GM23338 (cell line): ENCODE measurements at regions not wholly inside any gene's neighbourhood (a gene's known extent, or its start where the extent isn't known, plus 50 kb on each side); places are given as distances from the start of the nearest gene placed in this dataset.

Experiments
- ATAC-seq: fragments of 200-7000 bp; cut with Tn5 transposase; 3 replicates; pipeline ENCODE4 v1.9.1; 2020
- DNase-seq: peaks from one replicate; pipeline ENCODE4 v3.0.0-alpha.2; 2015; ENCODE audit warnings: low spot score
- H2AFZ ChIP-seq: fragments of 200-600 bp; sonication (generic); 2 replicates; pipeline ENCODE4 v1.8.0; 2016; ENCODE audit warnings: antibody characterized with exemption, mild to moderate bottlenecking, moderate library complexity
- H3F3A ChIP-seq: fragments of 200-600 bp; sonication (generic); replicated peaks from 2 replicates; pipeline ENCODE4 v1.8.0; 2017; ENCODE audit warnings: antibody characterized with exemption, mixed run types, low read depth
- H3K27ac ChIP-seq: fragments of 200-600 bp; sonication (generic); 2 replicates; pipeline ENCODE4 v1.6.1; 2016; ENCODE audit warnings: low read depth
- H3K27me3 ChIP-seq: fragments of 200-600 bp; sonication (generic); 2 replicates; pipeline ENCODE4 v1.8.0; 2016; ENCODE audit warnings: mild to moderate bottlenecking, mixed run types, moderate library complexity; ENCODE audit not compliant: insufficient read depth
- H3K36me3 ChIP-seq: fragments of 200-600 bp; sonication (generic); 2 replicates; pipeline ENCODE4 v1.8.0; 2016; ENCODE audit warnings: mild to moderate bottlenecking; ENCODE audit not compliant: insufficient read depth
- H3K4me1 ChIP-seq: fragments of 200-600 bp; sonication (generic); 2 replicates; pipeline ENCODE4 v1.8.0; 2016; ENCODE audit warnings: mild to moderate bottlenecking, moderate library complexity; ENCODE audit not compliant: insufficient read depth
- H3K4me2 ChIP-seq: fragments of 200-600 bp; sonication (generic); 2 replicates; pipeline ENCODE4 v1.7.1; 2017; ENCODE audit warnings: mixed run types
- H3K4me3 ChIP-seq: fragments of 200-600 bp; sonication (generic); 2 replicates; pipeline ENCODE4 v1.6.1; 2016; ENCODE audit warnings: mixed run types
- H3K79me2 ChIP-seq: fragments of 200-600 bp; sonication (generic); replicated peaks from 2 replicates; pipeline ENCODE4 v1.8.0; 2017; ENCODE audit warnings: mild to moderate bottlenecking; ENCODE audit not compliant: insufficient read depth
- H3K9me2 ChIP-seq: fragments of 200-600 bp; sonication (generic); 2 replicates; pipeline ENCODE4 v1.8.0; 2017; ENCODE audit not compliant: insufficient read depth
- H4K20me1 ChIP-seq: fragments of 200-600 bp; sonication (generic); replicated peaks from 2 replicates; pipeline ENCODE4 v1.8.0; 2017; ENCODE audit warnings: mild to moderate bottlenecking; ENCODE audit not compliant: insufficient read depth
- H3K27ac Mint-ChIP-seq: 2 replicates; pipeline ENCODE4 v1.8.0; 2020; ENCODE audit warnings: inconsistent platforms, mild to moderate bottlenecking, moderate library complexity, mixed read lengths
- H3K27me3 Mint-ChIP-seq: 3 replicates; pipeline ENCODE4 v1.8.0; 2022; ENCODE audit warnings: low read depth, mild to moderate bottlenecking, moderate library complexity, mixed read lengths, inconsistent platforms; ENCODE audit not compliant: insufficient read depth, poor library complexity
- H3K36me3 Mint-ChIP-seq: 3 replicates; pipeline ENCODE4 v1.8.0; 2021; ENCODE audit warnings: low read depth, mild to moderate bottlenecking, inconsistent platforms, moderate library complexity, mixed read lengths
- H3K4me1 Mint-ChIP-seq: 3 replicates; pipeline ENCODE4 v1.8.0; 2020; ENCODE audit warnings: mild to moderate bottlenecking, inconsistent platforms, mixed read lengths
- H3K4me3 Mint-ChIP-seq: 3 replicates; pipeline ENCODE4 v1.8.0; 2021; ENCODE audit warnings: moderate library complexity, mild to moderate bottlenecking, inconsistent platforms, mixed read lengths
- H3K9me3 Mint-ChIP-seq: 3 replicates; pipeline ENCODE4 v1.8.0; 2020; ENCODE audit warnings: moderate library complexity, mild to moderate bottlenecking, inconsistent platforms, mixed read lengths
- CREB1 ChIP-seq: fragments of 250-450 bp; sonication (Bioruptor Pico); IDR thresholded peaks from 2 replicates; pipeline ENCODE4 v1.5.0; 2020; ENCODE audit warnings: low read depth, mild to moderate bottlenecking, moderate library complexity
- EZH2phosphoT487 ChIP-seq: fragments of 200-600 bp; sonication (generic); IDR thresholded peaks from one replicate; pipeline ENCODE4 v1.8.1; 2018; ENCODE audit warnings: antibody characterized with exemption; ENCODE audit not compliant: unreplicated experiment
- JUNB ChIP-seq: IDR thresholded peaks from one replicate; pipeline ENCODE4 v1.6.1; 2016; ENCODE audit warnings: antibody characterized with exemption; ENCODE audit not compliant: unreplicated experiment
- NANOG ChIP-seq: IDR thresholded peaks from 2 replicates; pipeline ENCODE4 v1.6.1; 2016; ENCODE audit warnings: antibody characterized with exemption, borderline replicate concordance
- POLR2AphosphoS5 ChIP-seq: IDR thresholded peaks from 2 replicates; pipeline ENCODE4 v1.6.1; 2016; ENCODE audit warnings: antibody characterized with exemption, low read depth
- STAT1 ChIP-seq: IDR thresholded peaks from one replicate; pipeline ENCODE4 v1.6.1; 2016; ENCODE audit warnings: antibody characterized with exemption; ENCODE audit not compliant: unreplicated experiment
- ZNF331 ChIP-seq: fragments of 250-450 bp; sonication (Bioruptor Pico); IDR thresholded peaks from 2 replicates; pipeline ENCODE4 v1.5.0; 2020; ENCODE audit warnings: low read depth, mild to moderate bottlenecking, moderate library complexity
- TF ChIP-seq, protein P1 (sequence below): IDR thresholded peaks from one replicate; pipeline ENCODE4 v1.6.1; 2018; ENCODE audit warnings: antibody characterized with exemption; ENCODE audit not compliant: unreplicated experiment
- TF ChIP-seq, protein P2 (sequence below), 2 experiments: fragments of 200-600 bp in 1 of 2; sonication (generic) in 1 of 2; conservative IDR thresholded peaks; 2 replicates each; pipeline versions ENCODE4 v1.5.1 to v1.6.1; 2016 to 2017; ENCODE audit warnings: antibody characterized with exemption in 2 of 2, low read depth in 2 of 2, mild to moderate bottlenecking in 2 of 2, moderate library complexity in 1 of 2

DNA sequence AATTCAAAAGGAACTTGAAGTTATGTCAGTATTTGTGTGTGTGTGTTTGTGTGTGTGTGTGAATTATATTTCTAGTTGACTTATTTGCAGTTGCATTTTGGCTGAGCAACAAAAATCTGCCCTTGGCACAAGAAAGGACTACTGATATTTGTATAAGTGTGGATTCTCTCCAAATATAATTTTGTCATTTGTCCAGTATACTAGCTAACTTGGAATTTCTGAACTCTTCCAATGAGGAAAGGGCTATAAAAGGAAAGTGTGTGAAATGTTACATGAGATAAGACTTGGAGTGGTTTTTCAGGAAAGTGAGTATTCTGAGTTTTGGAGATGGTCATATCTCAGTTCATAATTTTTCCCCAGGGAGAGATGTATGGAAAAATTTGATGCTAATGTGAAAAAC, 1384.1 kb upstream of the B3GALT2 start (continued):
- TF ChIP-seq CREB1 (no peak), JUNB (no peak), EZH2phosphoT487 (no peak), NANOG (no peak), STAT1 (no peak)

DNA sequence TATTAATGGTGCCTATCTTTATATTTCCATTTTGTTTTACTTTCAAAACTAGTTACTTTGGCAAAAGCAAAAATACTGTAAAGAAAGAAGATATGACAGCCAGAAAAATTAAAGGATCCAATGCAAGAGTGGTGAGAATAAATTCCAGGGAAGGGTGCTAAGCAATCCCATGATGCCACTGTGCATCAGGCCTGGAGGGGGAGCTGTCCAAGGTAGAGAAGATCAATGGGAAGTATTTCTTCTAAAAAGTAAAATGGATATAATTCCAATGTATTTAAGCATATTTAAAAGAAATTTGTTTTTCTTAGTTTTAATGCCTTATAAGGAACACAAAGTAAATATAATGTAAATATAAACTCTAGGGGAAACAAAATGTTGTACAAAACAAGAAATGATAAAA, 1382.2 kb upstream of the B3GALT2 start:
- Histone ChIP-seq H3K27me3 (no peaks in the 10 kb centered on the region), H3F3A (no peaks in the 10 kb centered on the region), H3K4me3 (no peak overlapping the region), H3K4me2 (no peak overlapping the region), H3K9me2 (no peaks in the 10 kb centered on the region), H3K36me3 (no peaks in the 10 kb centered on the region), H4K20me1 (no peaks in the 10 kb centered on the region), H3K4me1 (no peaks in the 10 kb centered on the region), H2AFZ (no peak overlapping the region), H3K79me2 (no peaks in the 10 kb centered on the region), H3K27ac (no peak overlapping the region)
- no peak for TF ChIP-seq EZH2phosphoT487
- TF ChIP-seq, protein P1, sequence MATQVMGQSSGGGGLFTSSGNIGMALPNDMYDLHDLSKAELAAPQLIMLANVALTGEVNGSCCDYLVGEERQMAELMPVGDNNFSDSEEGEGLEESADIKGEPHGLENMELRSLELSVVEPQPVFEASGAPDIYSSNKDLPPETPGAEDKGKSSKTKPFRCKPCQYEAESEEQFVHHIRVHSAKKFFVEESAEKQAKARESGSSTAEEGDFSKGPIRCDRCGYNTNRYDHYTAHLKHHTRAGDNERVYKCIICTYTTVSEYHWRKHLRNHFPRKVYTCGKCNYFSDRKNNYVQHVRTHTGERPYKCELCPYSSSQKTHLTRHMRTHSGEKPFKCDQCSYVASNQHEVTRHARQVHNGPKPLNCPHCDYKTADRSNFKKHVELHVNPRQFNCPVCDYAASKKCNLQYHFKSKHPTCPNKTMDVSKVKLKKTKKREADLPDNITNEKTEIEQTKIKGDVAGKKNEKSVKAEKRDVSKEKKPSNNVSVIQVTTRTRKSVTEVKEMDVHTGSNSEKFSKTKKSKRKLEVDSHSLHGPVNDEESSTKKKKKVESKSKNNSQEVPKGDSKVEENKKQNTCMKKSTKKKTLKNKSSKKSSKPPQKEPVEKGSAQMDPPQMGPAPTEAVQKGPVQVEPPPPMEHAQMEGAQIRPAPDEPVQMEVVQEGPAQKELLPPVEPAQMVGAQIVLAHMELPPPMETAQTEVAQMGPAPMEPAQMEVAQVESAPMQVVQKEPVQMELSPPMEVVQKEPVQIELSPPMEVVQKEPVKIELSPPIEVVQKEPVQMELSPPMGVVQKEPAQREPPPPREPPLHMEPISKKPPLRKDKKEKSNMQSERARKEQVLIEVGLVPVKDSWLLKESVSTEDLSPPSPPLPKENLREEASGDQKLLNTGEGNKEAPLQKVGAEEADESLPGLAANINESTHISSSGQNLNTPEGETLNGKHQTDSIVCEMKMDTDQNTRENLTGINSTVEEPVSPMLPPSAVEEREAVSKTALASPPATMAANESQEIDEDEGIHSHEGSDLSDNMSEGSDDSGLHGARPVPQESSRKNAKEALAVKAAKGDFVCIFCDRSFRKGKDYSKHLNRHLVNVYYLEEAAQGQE, result peak; percentile 81
- TF ChIP-seq, protein P2, sequence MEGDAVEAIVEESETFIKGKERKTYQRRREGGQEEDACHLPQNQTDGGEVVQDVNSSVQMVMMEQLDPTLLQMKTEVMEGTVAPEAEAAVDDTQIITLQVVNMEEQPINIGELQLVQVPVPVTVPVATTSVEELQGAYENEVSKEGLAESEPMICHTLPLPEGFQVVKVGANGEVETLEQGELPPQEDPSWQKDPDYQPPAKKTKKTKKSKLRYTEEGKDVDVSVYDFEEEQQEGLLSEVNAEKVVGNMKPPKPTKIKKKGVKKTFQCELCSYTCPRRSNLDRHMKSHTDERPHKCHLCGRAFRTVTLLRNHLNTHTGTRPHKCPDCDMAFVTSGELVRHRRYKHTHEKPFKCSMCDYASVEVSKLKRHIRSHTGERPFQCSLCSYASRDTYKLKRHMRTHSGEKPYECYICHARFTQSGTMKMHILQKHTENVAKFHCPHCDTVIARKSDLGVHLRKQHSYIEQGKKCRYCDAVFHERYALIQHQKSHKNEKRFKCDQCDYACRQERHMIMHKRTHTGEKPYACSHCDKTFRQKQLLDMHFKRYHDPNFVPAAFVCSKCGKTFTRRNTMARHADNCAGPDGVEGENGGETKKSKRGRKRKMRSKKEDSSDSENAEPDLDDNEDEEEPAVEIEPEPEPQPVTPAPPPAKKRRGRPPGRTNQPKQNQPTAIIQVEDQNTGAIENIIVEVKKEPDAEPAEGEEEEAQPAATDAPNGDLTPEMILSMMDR (conservative IDR thresholded peaks at IDR 0.05; ENCODE audit: low read depth in 2 of 2), result peak; percentile 18 to 33; a peak in 1 of 4 replicates
- peak; percentile 28 for DNase-seq
- H3K9me3 Mint-ChIP-seq, result no peaks in the 10 kb centered on the region
- H3K27ac Mint-ChIP-seq, result no peak overlapping the region
- no peak for ATAC-seq
- no peaks in the 10 kb centered on the region for H3K27me3 Mint-ChIP-seq
- H3K36me3 Mint-ChIP-seq, result no peaks in the 10 kb centered on the region
- H3K4me1 Mint-ChIP-seq, result no peaks in the 10 kb centered on the region
- no peak overlapping the region for H3K4me3 Mint-ChIP-seq

DNA sequence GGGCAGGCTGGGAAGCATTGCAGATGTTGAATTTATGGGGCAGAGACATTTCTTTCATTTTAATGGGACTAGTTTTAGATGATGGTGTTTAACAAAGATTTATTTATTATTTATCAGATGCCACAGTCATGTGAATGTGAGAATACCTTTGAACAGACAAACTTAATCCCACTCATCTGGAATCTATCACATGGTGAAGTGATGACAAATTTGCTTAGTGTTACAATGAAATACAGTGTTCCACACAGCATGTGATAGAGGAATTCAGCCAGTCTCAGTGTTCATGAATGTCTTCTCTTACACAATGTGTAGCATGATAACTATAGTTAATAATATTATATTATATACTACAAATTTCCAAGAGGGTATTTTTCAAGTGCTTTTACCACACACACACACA, 1361.7 kb upstream of the B3GALT2 start:
- H3K9me2 ChIP-seq, result peaks cover 6% of the 10 kb centered on the region; the same call in 1 of the 2 replicates
- Mint-ChIP-seq H3K27me3 (peaks cover 2% of the 10 kb centered on the region), H3K9me3 (peaks cover 3% of the 10 kb centered on the region; the same call in 1 of the 3 replicates)
- TF ChIP-seq NANOG, result no peak
- TF ChIP-seq POLR2AphosphoS5, result no peak
- no peak for TF ChIP-seq EZH2phosphoT487
- TF ChIP-seq, protein P2 (conservative IDR thresholded peaks at IDR 0.05; ENCODE audit: low read depth in 2 of 2), result no peak
- TF ChIP-seq ZNF331 (CRISPR knock-in tag), result no peak

More for the DNA sequence above, 1361.7 kb upstream of the B3GALT2 start:
- Mint-ChIP-seq H3K4me1 (no peaks in the 10 kb centered on the region), H3K4me3 (no peak overlapping the region), H3K36me3 (no peaks in the 10 kb centered on the region; the same call in 2 of the 3 replicates), H3K27ac (no peak overlapping the region)
- Histone ChIP-seq H4K20me1 (no peaks in the 10 kb centered on the region), H3K27ac (no peak overlapping the region), H3K36me3 (no peaks in the 10 kb centered on the region), H2AFZ (no peak overlapping the region), H3K4me1 (no peaks in the 10 kb centered on the region), H3K27me3 (no peaks in the 10 kb centered on the region), H3F3A (no peaks in the 10 kb centered on the region), H3K79me2 (no peaks in the 10 kb centered on the region), H3K4me2 (no peak overlapping the region), H3K4me3 (no peak overlapping the region)
- DNase-seq (no peak), ATAC-seq (no peak)
